H1 (cell line): ENCODE measurements at regions not wholly inside any gene's neighbourhood (a gene's known extent, or its start where the extent isn't known, plus 50 kb on each side); places are given as distances from the start of the nearest gene placed in this dataset.

Experiments
- CTCF ChIA-PET: fragments of 300-600 bp; sonication (Branson Sonifier 250); formaldehyde crosslinking; loops from one replicate; lab custom pipeline; 2021; ENCODE audit not compliant: partially characterized antibody; lab: Charles Lee
- POLR2A ChIA-PET: fragments of 300-600 bp; sonication (Branson Sonifier 250); formaldehyde crosslinking; loops from one replicate; lab custom pipeline; 2021; ENCODE audit warnings: inconsistent platforms; ENCODE audit not compliant: partially characterized antibody; lab: Charles Lee
- DNase-seq, 2 experiments: peaks; one replicate each; pipeline versions ENCODE4 v3.0.0 to v3.0.0-alpha.2; 2010 to 2022; ENCODE audit warnings: low spot score in 2 of 2, low read depth in 1 of 2, mixed read lengths in 1 of 2
- FAIRE-seq: peaks from 2 replicates; lab custom pipeline; 2011; peaks lifted over from hg19 to GRCh38; lab: Jason Lieb, UNC
- H2AFZ ChIP-seq: 2 replicates; pipeline ENCODE4 v1.8.1; 2012; ENCODE audit warnings: low read length, inconsistent platforms
- H2AK5ac ChIP-seq: 2 replicates; pipeline ENCODE4 v1.6.1; 2013; ENCODE audit warnings: low read depth, low read length
- H2BK120ac ChIP-seq: replicated peaks from 2 replicates; pipeline ENCODE3; 2013; ENCODE audit warnings: low read depth, low read length, inconsistent platforms
- H2BK12ac ChIP-seq: 2 replicates; pipeline ENCODE4 v1.6.1; 2013; ENCODE audit warnings: low read depth, low read length
- H2BK15ac ChIP-seq: 2 replicates; pipeline ENCODE4 v1.6.1; 2013; ENCODE audit warnings: low read length
- H2BK20ac ChIP-seq: 2 replicates; pipeline ENCODE4 v1.6.1; 2013; ENCODE audit warnings: low read length
- H2BK5ac ChIP-seq: 2 replicates; pipeline ENCODE4 v1.6.1; 2013; ENCODE audit warnings: low read depth, low read length
- H3K14ac ChIP-seq: 2 replicates; pipeline ENCODE4 v1.6.1; 2013; ENCODE audit warnings: inconsistent platforms; ENCODE audit not compliant: insufficient read length
- H3K18ac ChIP-seq: 2 replicates; pipeline ENCODE4 v1.6.1; 2013; ENCODE audit warnings: low read length; ENCODE audit errors: extremely low read depth
- H3K23ac ChIP-seq: 2 replicates; pipeline ENCODE4 v1.6.1; 2013; ENCODE audit warnings: inconsistent platforms; ENCODE audit not compliant: insufficient read length
- H3K23me2 ChIP-seq: 2 replicates; pipeline ENCODE4 v1.6.1; 2013; ENCODE audit warnings: low read depth, low read length
- H3K27ac ChIP-seq: 2 replicates; pipeline ENCODE4 v1.6.1; 2011; ENCODE audit warnings: low read depth, low read length, inconsistent platforms
- H3K27me3 ChIP-seq, 4 experiments: replicated peaks in 1 of 4; 1 replicate in 1 of 4; 2 replicates in 3 of 4; pipeline versions ENCODE4 v1.6.1 to v1.8.1; 2011 to 2013; ENCODE audit warnings: low read length in 3 of 4, mild to moderate bottlenecking in 3 of 4, inconsistent platforms in 2 of 4, mixed read lengths in 2 of 4, moderate library complexity in 1 of 4; ENCODE audit not compliant: control insufficient read depth in 3 of 4, insufficient read depth in 3 of 4; ENCODE audit errors: extremely low read depth in 1 of 4
- H3K36me3 ChIP-seq, 4 experiments: 2 replicates each; pipeline versions ENCODE4 v1.6.1 to v1.8.1; 2011 to 2013; ENCODE audit warnings: mild to moderate bottlenecking in 4 of 4, low read length in 3 of 4, moderate library complexity in 2 of 4, control low read depth in 1 of 4, inconsistent platforms in 1 of 4; ENCODE audit not compliant: insufficient read depth in 4 of 4, control insufficient read depth in 2 of 4
- H3K4ac ChIP-seq: replicated peaks from 2 replicates; pipeline ENCODE3; 2013; ENCODE audit warnings: low read length, low read depth, mixed read lengths, inconsistent platforms; ENCODE audit not compliant: insufficient read length
- H3K4me1 ChIP-seq, 4 experiments: replicated peaks in 1 of 4; 1 replicate in 1 of 4; 2 replicates in 3 of 4; pipeline versions ENCODE4 v1.6.1 to v1.8.1; 2011 to 2013; ENCODE audit warnings: low read length in 3 of 4, inconsistent platforms in 2 of 4, mixed read lengths in 1 of 4; ENCODE audit not compliant: insufficient read depth in 4 of 4, control insufficient read depth in 3 of 4
- H3K4me2 ChIP-seq, 2 experiments: 2 replicates each; pipeline versions ENCODE4 v1.6.1 to v1.8.1; 2011 to 2013; ENCODE audit warnings: low read depth in 2 of 2, low read length in 2 of 2, control low read depth in 1 of 2, inconsistent platforms in 1 of 2, mild to moderate bottlenecking in 1 of 2; ENCODE audit not compliant: insufficient read depth in 1 of 2
- H3K4me3 ChIP-seq, 4 experiments: fragments of 200-600, 300-600 bp in 1 of 4; sonication (generic), shearing (Covaris generic), sonication (Bioruptor Twin) in 1 of 4; 2 replicates each; pipeline versions ENCODE4 v1.5.1 to v1.8.1; 2011 to 2016; ENCODE audit warnings: low read length in 4 of 4, low read depth in 3 of 4, control low read depth in 2 of 4, inconsistent platforms in 2 of 4, mild to moderate bottlenecking in 2 of 4, mixed read lengths in 1 of 4, moderate library complexity in 1 of 4; ENCODE audit not compliant: insufficient read depth in 2 of 4; ENCODE audit errors: extremely low read depth in 1 of 4
- H3K56ac ChIP-seq: replicated peaks from 2 replicates; pipeline ENCODE3; 2013; ENCODE audit warnings: low read depth, mild to moderate bottlenecking, mixed read lengths, low read length, inconsistent platforms; ENCODE audit not compliant: insufficient read length
- H3K79me1 ChIP-seq: 2 replicates; pipeline ENCODE4 v1.6.1; 2013; ENCODE audit warnings: low read depth, low read length, control low read depth
- H3K79me2 ChIP-seq, 2 experiments: 2 replicates each; pipeline versions ENCODE4 v1.6.1 to v1.8.1; 2012 to 2013; ENCODE audit warnings: low read length in 2 of 2, mild to moderate bottlenecking in 2 of 2, inconsistent platforms in 1 of 2; ENCODE audit not compliant: insufficient read depth in 2 of 2, control insufficient read depth in 1 of 2
- H3K9ac ChIP-seq, 4 experiments: replicated peaks in 1 of 4; 1 replicate in 1 of 4; 2 replicates in 3 of 4; pipeline versions ENCODE4 v1.6.1 to v1.8.1; 2011 to 2013; ENCODE audit warnings: low read depth in 3 of 4, low read length in 3 of 4, control low read depth in 2 of 4, mild to moderate bottlenecking in 2 of 4, moderate library complexity in 2 of 4, inconsistent platforms in 1 of 4; ENCODE audit errors: extremely low read depth in 1 of 4
- H3K9me3 ChIP-seq, 2 experiments: 2 replicates each; pipeline versions ENCODE4 v1.6.1 to v1.8.1; 2012 to 2013; ENCODE audit warnings: mild to moderate bottlenecking in 2 of 2, moderate library complexity in 2 of 2, control low read depth in 1 of 2, inconsistent platforms in 1 of 2, low read depth in 1 of 2, low read length in 1 of 2, mixed read lengths in 1 of 2; ENCODE audit not compliant: insufficient read depth in 2 of 2
- H4K20me1 ChIP-seq, 2 experiments: replicated peaks in 1 of 2; 2 replicates each; pipeline versions ENCODE3 to v1.8.1; 2011 to 2013; ENCODE audit warnings: inconsistent platforms in 2 of 2, low read length in 2 of 2, mild to moderate bottlenecking in 1 of 2; ENCODE audit not compliant: insufficient read depth in 2 of 2, control insufficient read depth in 1 of 2
- H4K5ac ChIP-seq: 2 replicates; pipeline ENCODE4 v1.6.1; 2013; ENCODE audit warnings: low read length, low read depth, mixed read lengths, inconsistent platforms; ENCODE audit not compliant: insufficient read length
- H4K8ac ChIP-seq: 2 replicates; pipeline ENCODE4 v1.8.0; 2013; ENCODE audit warnings: mild to moderate bottlenecking, moderate library complexity, low read length, inconsistent platforms; ENCODE audit not compliant: insufficient read depth; ENCODE audit errors: extremely low read depth
- H4K91ac ChIP-seq: replicated peaks from 2 replicates; pipeline ENCODE3; 2013; ENCODE audit warnings: low read length, mixed read lengths, inconsistent platforms; ENCODE audit not compliant: insufficient read length
- BACH1 ChIP-seq: IDR thresholded peaks from 2 replicates; pipeline ENCODE4 v1.6.1; 2012; ENCODE audit warnings: low read length, improper control_type of control experiment
- CEBPB ChIP-seq: IDR thresholded peaks from 2 replicates; pipeline ENCODE4 v1.6.1; 2012; ENCODE audit warnings: low read depth, low read length
- EZH2 ChIP-seq: fragments of 200-600 bp; sonication (generic); IDR thresholded peaks from 2 replicates; pipeline ENCODE4 v1.7.1; 2012; ENCODE audit warnings: low read depth, mild to moderate bottlenecking, moderate library complexity, low read length, inconsistent platforms; ENCODE audit not compliant: severe bottlenecking
- HDAC6 ChIP-seq: IDR thresholded peaks from one replicate; pipeline ENCODE4 v1.7.1; 2012; ENCODE audit warnings: low read depth, mild to moderate bottlenecking, inconsistent platforms, low read length, moderate library complexity
- RAD21 ChIP-seq, 2 experiments: IDR thresholded peaks in 1 of 2; conservative IDR thresholded peaks in 1 of 2; 2 replicates each; pipeline ENCODE4 v1.6.1; 2011; ENCODE audit warnings: low read depth in 2 of 2, low read length in 2 of 2, improper control_type of control experiment in 1 of 2, inconsistent platforms in 1 of 2, mild to moderate bottlenecking in 1 of 2, moderate library complexity in 1 of 2
- SIRT6 ChIP-seq: IDR thresholded peaks from one replicate; pipeline ENCODE4 v1.7.1; 2012; ENCODE audit warnings: low read length, inconsistent platforms
- SP1 ChIP-seq: IDR thresholded peaks from 2 replicates; pipeline ENCODE4 v1.6.1; 2011; ENCODE audit warnings: low read depth, low read length
- SP2 ChIP-seq: IDR thresholded peaks from 2 replicates; pipeline ENCODE4 v1.6.1; 2012; ENCODE audit warnings: mild to moderate bottlenecking, low read length, inconsistent platforms
- SP4 ChIP-seq: IDR thresholded peaks from 2 replicates; pipeline ENCODE4 v1.6.1; 2012; ENCODE audit warnings: low read length, inconsistent platforms
- WGBS, 2 experiments: shearing (Covaris generic) in 1 of 2; methylation state at CpG; one replicate each; pipeline versions ENCODE4 v1.1.6 to v1.1.7; 2013 to 2015; ENCODE audit warnings: low lambda C conversion rate in 2 of 2, mixed read lengths in 2 of 2, inconsistent platforms in 1 of 2, low coverage in 1 of 2, missing lambda C conversion rate in 1 of 2; ENCODE audit not compliant: insufficient replicate concordance in 2 of 2, insufficient coverage in 1 of 2, insufficient read length in 1 of 2; ENCODE audit errors: extremely low coverage in 1 of 2, missing lambda C conversion rate in 1 of 2; 5-methylcytosine and 5-hydroxymethylcytosine counted together
- TF ChIP-seq, protein P1 (sequence below), 3 experiments: IDR thresholded peaks; 1 replicate in 2 of 3; 2 replicates in 1 of 3; pipeline versions ENCODE4 v1.5.1 to v1.6.1; 2011; ENCODE audit warnings: low read length in 3 of 3, mild to moderate bottlenecking in 3 of 3, inconsistent platforms in 2 of 3, low read depth in 1 of 3, moderate library complexity in 1 of 3; ENCODE audit not compliant: insufficient read depth in 1 of 3; ENCODE audit errors: control extremely low read depth in 1 of 3
- TF ChIP-seq, protein P2 (sequence below): IDR thresholded peaks from 2 replicates; pipeline ENCODE4 v1.6.1; 2012; ENCODE audit warnings: low read length, inconsistent platforms

DNA sequence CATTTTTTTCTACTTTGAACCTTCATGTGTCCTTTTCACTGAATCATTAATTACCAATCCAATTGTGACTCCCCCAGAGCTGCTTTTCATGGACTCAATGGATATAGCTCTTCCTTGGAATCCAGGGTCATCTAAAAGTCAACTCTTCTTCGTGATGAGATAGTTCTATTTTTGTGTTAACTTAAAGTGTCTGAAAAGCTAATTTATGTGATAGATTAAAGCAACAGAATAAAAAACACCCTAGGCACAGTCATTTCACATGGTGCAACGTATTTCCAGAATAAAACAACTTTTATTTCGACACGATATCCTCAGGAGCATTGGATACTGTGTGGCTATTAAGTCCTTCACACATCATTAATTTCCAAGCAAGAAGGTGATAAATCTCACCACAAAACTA, 250.6 kb upstream of the SPHKAP start:
- no peak for FAIRE-seq
- Histone ChIP-seq H2BK120ac (no peak overlapping the region), H3K79me1 (no peaks in the 10 kb centered on the region), H4K5ac (no peak overlapping the region), H3K23ac (no peak overlapping the region), H3K56ac (no peak overlapping the region), H3K4me3 (no peak overlapping the region), H2BK20ac (no peak overlapping the region), H3K4ac (no peak overlapping the region), H3K14ac (no peak overlapping the region), H3K9ac (no peak overlapping the region), H3K36me3 (no peaks in the 10 kb centered on the region; a peak in 1 of 8 replicates), H4K8ac (no peak overlapping the region), H2BK15ac (no peak overlapping the region), H3K23me2 (no peaks in the 10 kb centered on the region), H3K4me1 (no peaks in the 10 kb centered on the region), H3K27ac (no peak overlapping the region), H2AK5ac (no peak overlapping the region), H3K4me2 (no peak overlapping the region), H4K91ac (no peak overlapping the region), H3K79me2 (no peaks in the 10 kb centered on the region), H2BK5ac (no peak overlapping the region), H3K9me3 (peaks cover 2 to 4% of the 10 kb centered on the region in 2 experiments; a peak in 2 of 4 replicates), H3K18ac (no peak overlapping the region), H3K27me3 (no peaks in the 10 kb centered on the region), H2AFZ (no peak overlapping the region), H4K20me1 (no peaks in the 10 kb centered on the region), H2BK12ac (no peak overlapping the region)
- ChIA-PET POLR2A (no interaction called here), CTCF (interaction anchor here (0.6 kb wide), 1 partner anchor 42 kb away, joined by 3 read pairs; no protein-coding TSS in a partner anchor)
- DNase-seq, result no peak
- WGBS, 2 experiments, result 93% methylated on average over 4 of the region's 4 CpGs; no CpG with 5 or more reads in 1 of the 2 experiments
- TF ChIP-seq SIRT6 (no peak), SP1 (no peak), RAD21 (IDR thresholded peaks at IDR 0.05 in 1 of 2, conservative IDR thresholded peaks at IDR 0.05 in 1 of 2; ENCODE audit: low read depth in 2 of 2, low read length in 2 of 2) (no peak), EZH2 (no peak), SP2 (no peak), CEBPB (no peak), BACH1 (no peak), SP4 (no peak), HDAC6 (no peak)
- TF ChIP-seq, protein P1, sequence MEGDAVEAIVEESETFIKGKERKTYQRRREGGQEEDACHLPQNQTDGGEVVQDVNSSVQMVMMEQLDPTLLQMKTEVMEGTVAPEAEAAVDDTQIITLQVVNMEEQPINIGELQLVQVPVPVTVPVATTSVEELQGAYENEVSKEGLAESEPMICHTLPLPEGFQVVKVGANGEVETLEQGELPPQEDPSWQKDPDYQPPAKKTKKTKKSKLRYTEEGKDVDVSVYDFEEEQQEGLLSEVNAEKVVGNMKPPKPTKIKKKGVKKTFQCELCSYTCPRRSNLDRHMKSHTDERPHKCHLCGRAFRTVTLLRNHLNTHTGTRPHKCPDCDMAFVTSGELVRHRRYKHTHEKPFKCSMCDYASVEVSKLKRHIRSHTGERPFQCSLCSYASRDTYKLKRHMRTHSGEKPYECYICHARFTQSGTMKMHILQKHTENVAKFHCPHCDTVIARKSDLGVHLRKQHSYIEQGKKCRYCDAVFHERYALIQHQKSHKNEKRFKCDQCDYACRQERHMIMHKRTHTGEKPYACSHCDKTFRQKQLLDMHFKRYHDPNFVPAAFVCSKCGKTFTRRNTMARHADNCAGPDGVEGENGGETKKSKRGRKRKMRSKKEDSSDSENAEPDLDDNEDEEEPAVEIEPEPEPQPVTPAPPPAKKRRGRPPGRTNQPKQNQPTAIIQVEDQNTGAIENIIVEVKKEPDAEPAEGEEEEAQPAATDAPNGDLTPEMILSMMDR (IDR thresholded peaks at IDR 0.05; ENCODE audit: control extremely low read depth in 1 of 3, insufficient read depth in 1 of 3, low read depth in 1 of 3, low read length in 3 of 3), result no peak
- TF ChIP-seq, protein P2, sequence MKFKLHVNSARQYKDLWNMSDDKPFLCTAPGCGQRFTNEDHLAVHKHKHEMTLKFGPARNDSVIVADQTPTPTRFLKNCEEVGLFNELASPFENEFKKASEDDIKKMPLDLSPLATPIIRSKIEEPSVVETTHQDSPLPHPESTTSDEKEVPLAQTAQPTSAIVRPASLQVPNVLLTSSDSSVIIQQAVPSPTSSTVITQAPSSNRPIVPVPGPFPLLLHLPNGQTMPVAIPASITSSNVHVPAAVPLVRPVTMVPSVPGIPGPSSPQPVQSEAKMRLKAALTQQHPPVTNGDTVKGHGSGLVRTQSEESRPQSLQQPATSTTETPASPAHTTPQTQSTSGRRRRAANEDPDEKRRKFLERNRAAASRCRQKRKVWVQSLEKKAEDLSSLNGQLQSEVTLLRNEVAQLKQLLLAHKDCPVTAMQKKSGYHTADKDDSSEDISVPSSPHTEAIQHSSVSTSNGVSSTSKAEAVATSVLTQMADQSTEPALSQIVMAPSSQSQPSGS, result no peak
